Naive thymus-derived CD8-positive, alpha-beta T cell (primary cell): ENCODE measurements at regions not wholly inside any gene's neighbourhood (a gene's known extent, or its start where the extent isn't known, plus 50 kb on each side); places are given as distances from the start of the nearest gene placed in this dataset.

ENCODE experiments used
- ATAC-seq, 2 donors: fragments of 150-1000 bp; cut with Tn5 transposase in 1 of 2; sonication (Bioruptor Pico), chemical (Tn5 transposase) in 1 of 2; 1 replicate in 1 of 2; 2 replicates in 1 of 2; pipeline ENCODE4 v1.10.0; 2021; ENCODE audit warnings: mild to moderate bottlenecking in 2 of 2, moderate library complexity in 2 of 2
- POLR2A ChIA-PET: fragments of 350-600 bp; sonication (Branson Sonifier 250); formaldehyde crosslinking; loops from one replicate; lab custom pipeline; 2021; ENCODE audit warnings: antibody characterized with exemption; lab: Charles Lee
- DNase-seq, 10 donors: peaks; one replicate each; pipeline versions ENCODE4 v3.0.0 to v3.0.0-alpha.2; 2020 to 2022
- H3K27ac Mint-ChIP-seq, 10 donors: one replicate each; pipeline ENCODE4 v1.8.0; 2020 to 2022; ENCODE audit warnings: mild to moderate bottlenecking in 10 of 10, mixed read lengths in 10 of 10, moderate library complexity in 4 of 10, inconsistent platforms in 1 of 10
- H3K27me3 Mint-ChIP-seq, 5 donors: one replicate each; pipeline ENCODE4 v1.8.0; 2021 to 2022; ENCODE audit warnings: mixed read lengths in 5 of 5
- H3K36me3 Mint-ChIP-seq, 3 donors: one replicate each; pipeline ENCODE4 v1.8.0; 2020 to 2022; ENCODE audit warnings: mixed read lengths in 3 of 3, mild to moderate bottlenecking in 2 of 3, inconsistent platforms in 1 of 3
- H3K4me1 Mint-ChIP-seq, 4 donors: one replicate each; pipeline ENCODE4 v1.8.0; 2021 to 2022; ENCODE audit warnings: mixed read lengths in 4 of 4
- H3K4me3 Mint-ChIP-seq, 10 donors: one replicate each; pipeline ENCODE4 v1.8.0; 2020 to 2022; ENCODE audit warnings: mild to moderate bottlenecking in 10 of 10, mixed read lengths in 10 of 10, moderate library complexity in 6 of 10, inconsistent platforms in 1 of 10
- H3K9me3 Mint-ChIP-seq, 9 donors: one replicate each; pipeline ENCODE4 v1.8.0; 2020 to 2022; ENCODE audit warnings: mixed read lengths in 9 of 9, mild to moderate bottlenecking in 3 of 9, inconsistent platforms in 1 of 9, moderate library complexity in 1 of 9

DNA sequence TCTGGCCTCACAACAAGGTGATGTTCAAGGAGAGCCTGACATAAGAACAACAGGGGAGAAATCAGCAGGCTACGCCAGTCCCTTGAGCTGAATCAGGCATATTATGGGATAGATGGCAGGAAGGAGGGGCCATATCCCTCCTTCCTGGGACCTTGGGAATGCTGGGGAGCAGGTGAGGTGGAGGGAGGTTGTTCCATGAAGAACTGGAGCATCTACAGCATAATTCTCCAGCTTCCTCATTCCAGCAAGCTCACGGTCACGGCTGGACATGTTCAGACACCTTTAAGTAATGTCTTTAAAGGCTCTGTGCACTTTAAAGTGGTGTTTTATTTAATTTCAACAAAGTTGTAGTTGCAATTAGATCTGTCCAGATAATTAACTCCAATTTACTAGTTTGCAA lies 780.5 kb downstream of the TYW1 start:
- H3K36me3 Mint-ChIP-seq: peaks cover 0 to 8% (median 1%) of the 10 kb centered on the region in 3 donors
- ATAC-seq: no peak
- peaks cover 0 to 3% (median 0%) of the 10 kb centered on the region in 5 donors for H3K27me3 Mint-ChIP-seq
- H3K27ac Mint-ChIP-seq: no peak overlapping the region
- POLR2A ChIA-PET: no interaction called here
- H3K9me3 Mint-ChIP-seq: peaks cover 0 to 38% (median 22%) of the 10 kb centered on the region in 9 donors
- no peak for DNase-seq
- no peak overlapping the region for H3K4me3 Mint-ChIP-seq
- H3K4me1 Mint-ChIP-seq: no peaks in the 10 kb centered on the region

DNA sequence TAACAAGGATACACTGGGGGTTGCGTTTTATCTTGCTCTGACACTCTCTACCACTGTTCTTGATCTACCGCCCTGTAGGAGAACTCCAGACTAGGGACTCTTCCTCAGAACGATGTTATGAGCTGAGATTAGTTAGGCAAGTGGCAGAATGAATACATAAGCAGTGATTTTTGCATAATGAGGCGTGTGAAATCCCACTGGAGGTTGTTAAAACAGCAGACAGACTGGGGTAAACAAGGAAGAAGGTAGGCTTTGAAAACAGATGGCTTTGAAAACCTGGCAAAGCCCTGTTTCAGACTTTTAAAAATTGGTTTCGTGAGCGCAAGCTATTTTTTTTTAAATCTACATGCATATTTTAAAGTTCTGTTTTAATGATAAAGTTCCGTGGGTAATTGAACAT lies 785.2 kb downstream of the TYW1 start:
- Mint-ChIP-seq H3K27me3 (no peaks in the 10 kb centered on the region), H3K9me3 (peaks cover 0 to 32% (median 22%) of the 10 kb centered on the region in 9 donors), H3K27ac (no peak overlapping the region), H3K36me3 (peaks cover 0 to 8% (median 0%) of the 10 kb centered on the region in 3 donors), H3K4me3 (no peak overlapping the region), H3K4me1 (no peaks in the 10 kb centered on the region)
- DNase-seq (no peak), ATAC-seq (no peak)
- POLR2A ChIA-PET: no interaction called here

DNA sequence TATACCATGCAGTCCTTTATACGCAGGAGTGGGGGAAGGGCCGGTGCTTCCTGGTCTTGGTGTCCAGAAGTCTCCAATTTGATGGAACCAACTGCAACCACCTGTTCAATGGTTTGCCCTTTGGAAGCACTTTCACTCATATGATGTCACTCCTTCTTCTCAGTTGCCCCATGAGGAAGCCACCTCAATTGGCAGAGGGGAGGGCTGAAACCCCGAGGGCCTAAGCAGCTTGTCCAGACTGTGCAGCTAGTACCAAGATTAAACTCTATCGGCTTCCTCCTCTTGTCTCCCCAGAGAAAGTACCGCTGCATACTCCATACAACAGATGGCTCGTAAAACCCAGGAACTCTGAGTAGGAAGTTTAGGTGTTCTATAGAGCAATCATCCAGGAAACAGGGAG lies 789.4 kb downstream of the TYW1 start:
- peaks cover 0 to 36% (median 17%) of the 10 kb centered on the region in 9 donors for H3K9me3 Mint-ChIP-seq
- POLR2A ChIA-PET: no interaction called here
- H3K36me3 Mint-ChIP-seq: peaks cover 0 to 8% (median 0%) of the 10 kb centered on the region in 3 donors
- H3K4me1 Mint-ChIP-seq: peaks cover 0 to 1% (median 0%) of the 10 kb centered on the region in 4 donors
- H3K4me3 Mint-ChIP-seq: no peak overlapping the region
- DNase-seq (no peak), ATAC-seq (no peak)
- H3K27ac Mint-ChIP-seq: no peak overlapping the region
- peaks cover 0 to 14% (median 4%) of the 10 kb centered on the region in 5 donors for H3K27me3 Mint-ChIP-seq

DNA sequence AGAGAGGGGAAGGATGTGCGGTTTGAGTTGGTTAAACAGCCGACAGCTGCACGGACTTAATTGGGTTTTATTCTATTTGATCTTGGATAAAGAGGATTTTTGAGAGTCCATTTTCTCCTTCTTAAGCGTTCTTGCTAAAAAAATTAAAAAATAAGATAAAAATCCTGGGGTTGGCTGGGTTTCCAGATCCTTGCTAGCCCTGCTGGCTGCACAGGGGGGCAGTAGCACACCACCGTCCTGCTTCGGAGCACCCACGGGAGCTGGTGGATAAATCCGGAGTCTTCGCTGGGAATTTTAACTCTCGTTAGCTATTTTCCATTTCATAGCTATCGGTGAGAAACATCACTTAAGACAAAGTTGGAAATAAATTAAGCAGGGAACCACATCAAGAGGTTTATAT lies 792.0 kb downstream of the TYW1 start:
- POLR2A ChIA-PET: no interaction called here
- Mint-ChIP-seq H3K4me1 (peaks cover 0 to 1% (median 0%) of the 10 kb centered on the region in 4 donors), H3K27ac (no peak overlapping the region), H3K4me3 (no peak overlapping the region), H3K9me3 (peaks cover 0 to 42% (median 11%) of the 10 kb centered on the region in 9 donors), H3K27me3 (peaks cover 0 to 14% (median 4%) of the 10 kb centered on the region in 5 donors), H3K36me3 (peaks cover 0 to 7% (median 0%) of the 10 kb centered on the region in 3 donors)
- DNase-seq (no peak), ATAC-seq (no peak)

DNA sequence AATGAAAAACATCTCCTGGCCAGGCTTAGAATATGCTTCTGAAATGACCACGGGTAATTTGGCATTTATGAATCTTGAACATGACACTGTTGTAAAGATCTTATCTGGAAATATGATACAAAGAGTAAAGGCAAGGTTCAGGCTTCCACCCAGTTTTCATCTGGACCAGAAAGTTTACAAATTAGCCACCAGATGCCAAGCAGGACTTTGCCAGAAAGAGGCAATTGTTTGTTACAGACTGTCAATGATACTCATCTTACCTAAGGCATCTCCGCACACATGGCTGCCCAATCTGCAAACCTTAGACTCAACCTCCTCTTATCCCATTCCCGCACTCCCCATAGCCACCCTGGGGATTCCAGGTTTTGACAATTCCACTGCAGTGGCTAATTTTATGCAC lies 795.3 kb downstream of the TYW1 start:
- Mint-ChIP-seq H3K27ac (no peak overlapping the region), H3K27me3 (peaks cover 0 to 14% (median 4%) of the 10 kb centered on the region in 5 donors), H3K4me3 (no peak overlapping the region), H3K4me1 (peaks cover 0 to 1% (median 0%) of the 10 kb centered on the region in 4 donors), H3K9me3 (peaks cover 0 to 52% (median 11%) of the 10 kb centered on the region in 9 donors), H3K36me3 (peaks cover 0 to 7% (median 0%) of the 10 kb centered on the region in 3 donors)
- POLR2A ChIA-PET: no interaction called here
- ATAC-seq: no peak
- DNase-seq: no peak

DNA sequence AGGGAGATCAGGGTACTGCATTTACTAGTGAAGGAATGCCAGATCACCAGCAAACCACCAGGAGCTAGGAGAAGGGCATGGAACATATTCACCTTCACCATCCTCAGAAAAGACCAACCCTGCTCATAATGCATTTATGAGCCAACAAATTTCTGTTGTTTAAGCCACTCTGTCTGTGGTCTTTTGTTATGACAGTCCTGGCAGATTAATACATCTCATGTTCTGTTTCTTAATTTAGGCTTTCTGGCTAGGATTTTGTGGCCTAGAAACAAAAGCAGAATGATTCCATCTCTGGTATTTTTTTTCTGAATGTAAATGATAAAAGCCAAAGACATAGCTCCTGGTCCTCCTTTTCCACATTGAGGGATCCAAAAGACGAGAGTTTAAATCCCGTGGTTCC lies 797.9 kb downstream of the TYW1 start:
- ATAC-seq (no peak), DNase-seq (no peak)
- POLR2A ChIA-PET: no interaction called here
- Mint-ChIP-seq H3K4me3 (no peak overlapping the region), H3K27me3 (peaks cover 0 to 12% (median 4%) of the 10 kb centered on the region in 5 donors), H3K27ac (no peak overlapping the region), H3K36me3 (peaks cover 0 to 7% (median 0%) of the 10 kb centered on the region in 3 donors), H3K9me3 (peaks cover 0 to 43% (median 12%) of the 10 kb centered on the region in 9 donors), H3K4me1 (peaks cover 0 to 1% (median 0%) of the 10 kb centered on the region in 4 donors)

DNA sequence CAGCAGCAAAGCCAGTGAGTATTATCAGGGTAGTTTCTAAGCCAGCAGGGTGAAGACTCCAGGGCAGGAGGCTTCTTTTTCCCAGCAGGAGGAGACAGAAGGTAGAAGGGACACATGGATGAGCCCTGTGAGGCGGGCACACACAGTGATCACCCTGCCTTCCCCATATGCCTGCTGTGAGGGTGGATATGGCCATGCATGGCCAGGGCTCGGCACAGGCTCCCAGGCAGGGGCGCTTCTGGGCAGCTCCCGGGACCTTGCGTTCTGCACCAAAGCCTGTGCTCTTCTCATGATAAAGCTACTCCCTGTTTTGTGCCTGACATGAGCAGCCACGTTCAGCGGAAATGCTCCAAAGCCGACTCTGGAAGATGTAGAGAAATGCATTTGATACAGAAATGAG lies 807.2 kb downstream of the TYW1 start:
- POLR2A ChIA-PET: no interaction called here
- Mint-ChIP-seq H3K27me3 (peaks cover 0 to 12% (median 0%) of the 10 kb centered on the region in 5 donors), H3K9me3 (peaks cover 5 to 44% (median 17%) of the 10 kb centered on the region in 9 donors), H3K36me3 (no peaks in the 10 kb centered on the region), H3K4me3 (no peak overlapping the region), H3K4me1 (no peaks in the 10 kb centered on the region), H3K27ac (peak overlapping the region in 1 of 10 donors; percentile 63)
- ATAC-seq (no peak), DNase-seq (no peak)

DNA sequence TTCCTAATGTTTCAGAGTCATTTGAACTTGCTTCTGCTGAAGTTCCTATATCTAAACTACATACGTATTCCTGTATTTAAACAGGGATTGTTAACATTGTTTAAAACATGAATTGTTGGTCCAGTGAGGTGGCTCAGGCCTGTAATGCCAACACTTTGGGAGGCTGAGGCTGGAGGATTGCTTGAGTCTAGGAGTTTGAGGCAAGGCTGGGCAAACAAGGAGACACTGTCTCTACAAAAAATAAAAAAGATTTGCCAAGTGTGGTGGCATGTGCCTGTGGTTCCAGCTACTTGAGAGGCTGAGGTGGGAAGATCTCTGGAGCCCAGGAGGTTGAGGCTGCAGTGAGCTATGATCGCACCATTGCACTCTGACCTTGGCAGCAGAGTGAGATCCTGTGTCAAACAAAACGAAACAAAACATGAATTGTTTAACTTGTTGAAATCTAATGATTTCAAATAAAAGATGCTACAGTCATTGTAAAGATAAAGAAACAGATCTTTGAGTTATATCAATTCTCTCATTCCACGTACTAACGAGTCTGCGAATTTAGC lies 809.4 kb downstream of the TYW1 start:
- peaks cover 0 to 24% (median 5%) of the 10 kb centered on the region in 9 donors for H3K9me3 Mint-ChIP-seq
- H3K36me3 Mint-ChIP-seq: no peaks in the 10 kb centered on the region
- ATAC-seq: no peak
- POLR2A ChIA-PET: no interaction called here
- H3K4me1 Mint-ChIP-seq: no peaks in the 10 kb centered on the region
- DNase-seq: no peak
- H3K27me3 Mint-ChIP-seq: peaks cover 0 to 3% (median 0%) of the 10 kb centered on the region in 5 donors
- H3K4me3 Mint-ChIP-seq: no peak overlapping the region
- no peak overlapping the region for H3K27ac Mint-ChIP-seq

DNA sequence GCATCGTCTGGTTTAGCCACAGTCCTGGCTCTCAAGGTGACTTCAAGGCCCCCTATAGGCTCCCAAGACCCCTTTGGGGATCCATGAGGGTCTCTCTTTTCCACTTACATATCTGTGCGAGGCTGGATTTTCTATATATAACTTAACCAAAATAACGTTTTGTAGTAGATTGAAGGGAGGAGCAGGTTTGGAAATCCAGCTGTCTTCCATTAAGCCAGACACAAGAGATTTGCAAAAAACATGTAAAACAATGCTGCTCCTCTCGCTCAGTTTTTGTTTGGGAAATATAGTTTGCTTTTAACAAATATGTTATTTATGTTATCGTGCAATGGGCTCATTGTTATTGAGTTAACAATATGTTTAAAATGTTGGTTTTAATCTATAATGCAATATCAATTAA lies 811.2 kb downstream of the TYW1 start:
- ATAC-seq: no peak
- Mint-ChIP-seq H3K4me1 (no peaks in the 10 kb centered on the region), H3K27me3 (peaks cover 0 to under 1% (median 0%) of the 10 kb centered on the region in 5 donors), H3K27ac (no peak overlapping the region), H3K36me3 (no peaks in the 10 kb centered on the region), H3K4me3 (no peak overlapping the region), H3K9me3 (peaks cover 0 to 25% (median 5%) of the 10 kb centered on the region in 9 donors)
- POLR2A ChIA-PET: no interaction called here
- no peak for DNase-seq

DNA sequence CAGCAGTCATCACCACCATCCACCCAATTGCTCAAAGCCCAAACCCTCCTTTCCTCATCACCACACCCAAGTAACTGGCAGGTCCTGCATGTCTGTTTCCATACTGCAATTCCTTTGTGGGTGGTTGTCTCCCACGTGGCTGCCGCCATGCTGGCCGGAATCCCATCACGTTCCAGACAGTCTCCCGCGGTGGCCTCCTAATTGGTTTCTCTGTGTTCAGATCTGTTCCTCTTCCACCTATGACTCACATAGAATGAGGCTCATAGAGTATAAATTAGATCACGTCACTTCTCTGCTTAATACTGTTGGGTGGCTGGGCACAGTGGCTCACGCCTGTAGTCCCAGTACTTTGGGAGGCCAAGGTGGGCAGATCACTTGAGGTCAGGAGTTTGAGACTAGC lies 813.0 kb downstream of the TYW1 start:
- Mint-ChIP-seq H3K36me3 (no peaks in the 10 kb centered on the region), H3K4me3 (no peak overlapping the region), H3K9me3 (peaks cover 0 to 26% (median 7%) of the 10 kb centered on the region in 9 donors), H3K27ac (no peak overlapping the region), H3K27me3 (no peaks in the 10 kb centered on the region), H3K4me1 (no peaks in the 10 kb centered on the region)
- POLR2A ChIA-PET: no interaction called here
- DNase-seq (no peak), ATAC-seq (no peak)

DNA sequence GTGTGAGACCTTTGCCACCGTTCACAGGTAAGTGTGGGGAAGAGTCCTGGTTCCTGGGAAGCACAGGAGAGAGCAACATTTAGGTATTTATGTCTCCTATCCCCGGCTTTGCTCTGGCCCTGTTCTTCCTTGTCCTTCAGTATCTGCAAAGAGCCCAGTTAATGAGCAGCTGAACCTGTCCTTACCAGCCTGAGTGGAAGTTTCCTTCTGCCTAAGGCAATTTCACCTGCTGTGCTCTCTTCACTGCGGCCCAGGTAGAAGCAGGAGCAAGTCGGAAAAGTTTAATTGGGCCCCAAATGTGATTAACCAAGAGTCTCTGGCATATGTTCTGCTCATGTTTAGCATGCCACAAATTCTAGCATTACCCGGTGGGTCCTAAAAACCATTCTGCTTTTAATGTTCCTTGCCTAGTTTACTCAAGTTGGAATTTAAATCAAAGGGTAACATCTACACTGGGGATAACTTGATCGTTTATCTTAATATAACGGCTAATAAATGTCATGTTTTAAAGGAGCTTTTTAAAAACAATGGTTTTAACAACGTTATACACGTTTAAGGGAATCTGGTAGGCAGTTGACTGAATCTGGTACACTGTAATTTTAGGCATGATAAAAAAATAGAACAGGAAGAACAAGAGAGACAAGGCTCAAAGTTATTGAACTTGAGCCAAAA lies 817.1 kb downstream of the TYW1 start:
- Mint-ChIP-seq H3K4me1 (no peaks in the 10 kb centered on the region), H3K36me3 (peaks cover 0 to 6% (median 0%) of the 10 kb centered on the region in 3 donors), H3K4me3 (no peak overlapping the region), H3K27ac (no peak overlapping the region), H3K9me3 (peaks cover 2 to 59% (median 17%) of the 10 kb centered on the region in 9 donors), H3K27me3 (no peaks in the 10 kb centered on the region)
- ATAC-seq (no peak), DNase-seq (no peak)
- POLR2A ChIA-PET: no interaction called here

DNA sequence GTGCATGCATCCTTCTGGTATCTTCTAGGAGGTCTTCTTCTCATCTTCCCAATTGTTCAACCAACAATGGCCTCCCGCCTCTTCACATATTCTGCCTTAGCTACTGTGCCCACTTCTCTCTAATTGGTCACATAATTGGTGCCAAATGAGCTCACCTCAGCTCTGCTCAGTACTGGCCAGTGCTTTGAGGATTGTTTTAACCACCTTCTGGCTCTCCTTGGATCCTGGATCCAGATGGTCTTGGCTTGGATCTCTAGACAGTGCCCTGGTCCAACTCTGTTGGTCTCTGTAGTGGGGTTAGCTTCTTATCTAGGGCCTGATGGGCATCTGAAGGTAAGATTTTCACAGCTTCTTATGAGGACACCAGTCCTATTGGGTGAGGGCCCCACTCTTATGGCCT lies 820.8 kb downstream of the TYW1 start:
- peaks cover 0 to 13% (median 0%) of the 10 kb centered on the region in 3 donors for H3K36me3 Mint-ChIP-seq
- peaks cover 5 to 53% (median 17%) of the 10 kb centered on the region in 9 donors for H3K9me3 Mint-ChIP-seq
- no peaks in the 10 kb centered on the region for H3K27me3 Mint-ChIP-seq
- H3K4me1 Mint-ChIP-seq: no peaks in the 10 kb centered on the region
- POLR2A ChIA-PET: no interaction called here
- H3K4me3 Mint-ChIP-seq: no peak overlapping the region
- ATAC-seq (no peak), DNase-seq (no peak)
- H3K27ac Mint-ChIP-seq: no peak overlapping the region

DNA sequence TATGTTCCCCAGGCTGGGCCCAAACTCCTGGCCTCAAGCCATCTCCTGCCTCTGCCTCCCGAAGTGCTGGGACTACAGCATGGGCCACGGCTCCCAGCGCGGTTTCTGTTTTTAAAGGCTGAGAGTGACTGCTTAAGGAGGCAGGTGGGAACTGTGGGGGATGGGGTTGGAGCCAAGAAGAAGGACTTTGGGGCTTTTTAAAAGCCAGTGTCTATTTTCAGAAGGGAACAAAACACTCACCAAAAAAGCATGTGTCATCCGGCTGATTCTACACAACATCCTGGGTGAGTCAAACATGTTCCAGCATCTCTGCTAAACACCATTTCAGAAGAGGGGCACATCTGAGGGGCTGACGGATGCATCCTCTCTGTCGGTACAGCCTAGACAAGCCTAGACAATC lies 824.5 kb downstream of the TYW1 start:
- no peak overlapping the region for H3K4me3 Mint-ChIP-seq
- DNase-seq (no peak), ATAC-seq (no peak)
- H3K27ac Mint-ChIP-seq: no peak overlapping the region
- POLR2A ChIA-PET: no interaction called here
- H3K9me3 Mint-ChIP-seq: peaks cover 5 to 57% (median 25%) of the 10 kb centered on the region in 9 donors
- peaks cover 0 to 18% (median 0%) of the 10 kb centered on the region in 3 donors for H3K36me3 Mint-ChIP-seq
- H3K27me3 Mint-ChIP-seq: no peaks in the 10 kb centered on the region
- no peaks in the 10 kb centered on the region for H3K4me1 Mint-ChIP-seq
